HG03159 (cell line): ENCODE measurements at regions not wholly inside any gene's neighbourhood (a gene's known extent, or its start where the extent isn't known, plus 50 kb on each side); places are given as distances from the start of the nearest gene placed in this dataset.
"Not testable (repeated sequence)": the region's sequence is repeated elsewhere in the genome, so short reads cannot be mapped to it uniquely, and the experiment has no call there.

Experiments used
- ATAC-seq: cut with Tn5 transposase; IDR thresholded peaks from one replicate; pipeline ENCODE4 v1.9.1; 2021; ENCODE audit warnings: mild to moderate bottlenecking, moderate library complexity; ENCODE audit not compliant: unreplicated experiment

DNA sequence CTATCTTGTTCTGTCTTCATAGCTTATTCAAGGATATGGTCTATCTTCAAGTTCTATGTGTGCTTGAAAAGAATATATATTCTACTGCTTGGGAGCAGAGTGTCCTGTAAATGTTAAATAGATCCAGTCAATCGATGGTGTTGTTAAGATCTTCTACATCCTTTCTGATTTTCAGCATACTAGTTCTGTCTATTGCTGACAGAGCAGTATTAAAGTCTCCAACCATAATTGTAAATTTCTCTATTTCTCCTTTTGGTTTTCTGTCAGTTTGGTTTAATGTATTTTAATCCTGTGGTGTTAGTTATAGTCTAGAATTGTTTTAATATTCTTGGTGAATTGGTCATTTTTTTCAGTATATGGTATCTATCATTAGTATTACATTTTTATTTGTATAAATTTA, 124.0 kb upstream of the COX7C start:
- no peak for ATAC-seq

DNA sequence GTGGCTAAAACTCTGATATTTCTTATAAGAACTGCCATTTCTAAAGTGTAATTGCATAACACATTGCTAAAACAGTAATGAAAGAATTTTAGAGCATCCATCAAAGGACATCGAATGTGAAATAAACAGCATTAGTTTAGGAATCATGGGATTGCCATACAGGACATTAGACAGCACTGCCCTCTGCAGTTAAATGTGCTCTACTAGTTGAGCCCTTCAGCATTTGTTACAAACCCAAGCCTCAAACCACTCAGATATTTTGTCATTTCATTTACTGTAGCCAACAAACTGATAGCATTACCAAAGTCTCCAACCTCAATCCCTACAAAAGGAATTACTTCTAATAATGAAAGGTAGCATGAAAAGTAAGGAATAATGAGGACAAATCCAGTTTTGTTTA, 116.8 kb upstream of the COX7C start:
- no peak for ATAC-seq

DNA sequence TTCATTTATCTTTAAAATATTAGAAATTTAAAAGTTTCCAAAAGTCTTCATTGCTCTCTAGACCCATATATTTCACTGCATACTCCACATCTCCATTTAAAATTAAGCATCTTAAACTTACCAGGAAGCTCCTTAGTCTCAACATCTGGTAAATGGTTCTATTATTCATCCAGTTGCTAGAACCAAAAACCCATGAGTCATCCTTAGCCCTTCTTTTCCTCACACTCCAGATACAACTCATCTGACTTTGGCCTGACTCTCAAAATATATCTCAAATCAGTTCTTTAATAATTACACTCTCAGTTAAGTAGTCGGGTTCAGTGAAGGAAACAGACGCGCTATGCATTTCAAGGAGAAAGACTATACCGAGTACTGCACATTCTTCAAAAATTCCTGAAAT, 110.2 kb upstream of the COX7C start:
- ATAC-seq = no peak

DNA sequence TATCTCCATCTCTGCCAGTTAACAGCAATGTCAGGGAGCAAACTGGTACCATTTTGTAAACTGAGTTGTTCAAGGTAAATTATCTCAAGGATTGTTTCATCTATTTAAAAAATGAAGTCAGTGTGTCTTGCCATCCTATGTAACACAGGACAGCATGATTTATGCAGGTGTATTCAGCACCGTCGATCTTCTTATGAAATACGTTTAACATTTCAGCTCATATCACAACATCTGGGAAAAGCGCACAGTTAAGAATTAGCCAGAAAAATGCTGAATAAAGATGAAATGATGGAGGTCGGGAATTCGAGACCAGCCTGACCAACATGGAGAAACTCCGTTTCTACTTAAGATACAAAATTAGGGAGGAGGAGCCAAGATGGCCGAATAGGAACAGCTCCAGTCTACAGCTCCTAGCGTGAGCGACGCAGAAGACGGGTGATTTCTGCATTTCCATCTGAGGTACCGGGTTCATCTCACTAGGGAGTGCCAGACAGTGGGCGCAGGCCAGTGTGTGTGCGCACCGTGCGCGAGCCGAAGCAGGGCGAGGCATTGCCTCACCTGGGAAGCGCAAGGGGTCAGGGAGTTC, 107.3 kb upstream of the COX7C start:
- not testable (repeated sequence) for ATAC-seq

DNA sequence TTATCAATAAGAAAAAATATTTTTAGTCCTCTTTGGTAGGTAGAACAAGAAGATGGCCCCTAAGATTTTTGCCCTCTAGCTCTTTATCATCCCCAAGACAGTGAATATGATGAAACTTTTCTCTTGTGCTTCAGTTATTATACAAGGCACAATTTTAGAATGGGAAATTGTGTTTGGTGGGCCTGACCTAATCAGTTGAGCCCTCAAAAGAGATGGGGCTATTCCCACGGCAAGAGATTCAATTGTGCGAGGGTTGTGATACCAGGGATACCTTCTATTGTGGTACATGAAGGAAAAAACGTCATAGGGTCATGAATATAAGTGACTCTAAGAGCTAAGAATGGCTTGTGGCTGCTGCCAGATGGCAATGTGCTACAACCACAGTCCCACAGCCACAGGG, 94.0 kb upstream of the COX7C start:
- ATAC-seq = no peak

DNA sequence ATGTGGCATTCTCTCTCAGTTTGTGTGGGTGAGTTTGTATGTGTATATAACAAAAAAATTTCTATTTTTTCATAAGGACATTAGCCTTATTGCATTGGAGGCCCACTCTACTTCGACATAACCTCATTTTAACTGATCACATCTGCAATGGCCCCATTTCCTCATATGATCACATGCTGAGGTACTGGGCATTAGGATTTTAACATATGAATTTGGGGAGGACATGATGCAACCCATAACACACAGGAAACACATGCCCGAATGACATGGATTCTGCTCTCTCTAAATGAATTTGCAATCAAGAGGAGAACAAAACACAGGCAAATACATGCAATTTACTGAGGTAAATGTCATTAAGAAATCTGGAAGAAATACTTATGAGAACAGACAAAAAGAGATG, 92.1 kb upstream of the COX7C start:
- ATAC-seq = no peak

GRCh38 chr5:86526811-86527348, 90.9 kb upstream of the COX7C start:
- peak; percentile 47 for ATAC-seq

DNA sequence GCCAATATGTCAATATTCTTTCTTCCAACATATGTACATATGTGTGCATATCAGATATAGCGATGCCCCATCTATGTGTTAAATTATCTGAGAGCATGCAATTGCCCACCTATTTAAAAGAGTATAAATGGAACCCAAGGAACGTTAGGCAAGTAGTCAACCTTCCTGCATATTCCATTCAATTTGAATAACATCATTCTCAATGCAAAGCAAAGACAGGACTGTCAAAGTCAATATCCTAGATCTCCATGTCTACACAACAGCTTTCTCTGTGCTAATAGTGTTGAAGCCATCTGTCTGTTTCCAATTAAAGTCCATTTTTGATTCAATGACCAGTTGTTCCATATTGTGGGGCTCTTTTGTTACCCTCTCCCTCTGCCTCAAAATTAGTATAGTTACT, 85.3 kb upstream of the COX7C start:
- no peak for ATAC-seq

- ATAC-seq = no peak
Observed at GRCh38 chr5:86536396-86536795, 81.3 kb upstream of the COX7C start.

- ATAC-seq = peak; percentile 64
Observed at GRCh38 chr5:86542532-86542931, 75.2 kb upstream of the COX7C start.

GRCh38 chr5:86546044-86546443, 71.7 kb upstream of the COX7C start:
- ATAC-seq = no peak

DNA sequence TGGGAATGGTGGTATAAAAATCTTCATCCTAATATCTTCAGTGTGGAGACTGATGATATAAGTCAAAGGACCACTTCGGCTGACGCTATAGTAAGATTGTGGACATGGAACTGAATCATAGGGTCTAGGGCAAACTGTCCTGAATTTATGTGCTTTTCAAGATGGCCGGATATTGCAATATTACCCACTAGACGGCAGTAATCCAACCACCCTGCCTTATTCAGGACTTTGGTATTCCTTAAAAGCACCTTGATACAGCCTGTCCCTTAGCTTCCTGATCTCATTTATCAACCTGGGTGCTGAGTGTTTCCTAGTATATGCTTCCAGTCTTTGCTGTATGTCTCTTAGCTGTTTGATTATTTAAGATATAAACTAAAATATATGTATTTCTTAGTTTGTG, 71.2 kb upstream of the COX7C start:
- ATAC-seq = no peak

GRCh38 chr5:86554638-86555037, 63.1 kb upstream of the COX7C start:
- ATAC-seq = no peak

GRCh38 chr5:86557920-86558319, 59.8 kb upstream of the COX7C start:
- ATAC-seq = peak; percentile 52

GRCh38 chr5:86565197-86565789, 52.4 kb upstream of the COX7C start:
- ATAC-seq = peak; percentile 73

- not testable (repeated sequence) for ATAC-seq
Observed at GRCh38 chr5:86566030-86566429, 51.7 kb upstream of the COX7C start.
